GM12872 (cell line): ENCODE measurements at regions not wholly inside any gene's neighbourhood (a gene's known extent, or its start where the extent isn't known, plus 50 kb on each side); places are given as distances from the start of the nearest gene placed in this dataset.

Experiments used
- CTCF ChIP-seq: IDR thresholded peaks from 3 replicates; pipeline ENCODE4 v1.5.1; 2011; ENCODE audit warnings: low read depth, mild to moderate bottlenecking, low read length, moderate library complexity; ENCODE audit not compliant: insufficient read depth

- no peak for TF ChIP-seq CTCF
These were observed 53.4 kb upstream of the PTCH1 start for GRCh38 chr9:95570150-95570549.
